GM12878 (cell line): ENCODE measurements at regions not wholly inside any gene's neighbourhood (a gene's known extent, or its start where the extent isn't known, plus 50 kb on each side); places are given as distances from the start of the nearest gene placed in this dataset.

Source experiments
- ATAC-seq: fragments of 200-7000 bp; cut with Tn5 transposase; 3 replicates; pipeline ENCODE4 v1.9.1; 2020; ENCODE audit warnings: mild to moderate bottlenecking, moderate library complexity
- BruUV-seq: library from RNA; stranded (reverse); fragments of 400-500 nt; replicated peaks from 2 replicates; lab custom pipeline; 2021; lab: Mats Ljungman, UMichigan
- CTCF ChIA-PET: fragments of 300-600 bp; sonication (Branson Sonifier 250); formaldehyde crosslinking; extraction: SDS; loops from one replicate; lab custom pipeline; 2021; ENCODE audit warnings: inconsistent platforms; lab: Yijun Ruan, JAX
- POLR2A ChIA-PET: fragments of 350-600 bp; formaldehyde crosslinking; extraction: SDS; loops from one replicate; lab custom pipeline; 2021; ENCODE audit warnings: inconsistent platforms; lab: Charles Lee
- RAD21 ChIA-PET: fragments of 300-600 bp; sonication (Branson Sonifier 250); formaldehyde crosslinking; loops from one replicate; lab custom pipeline; 2023; ENCODE audit warnings: antibody characterized with exemption; ENCODE audit not compliant: unreplicated experiment; lab: Charles Lee
- SMC1A ChIA-PET: fragments of 300-600 bp; sonication (Branson Sonifier 250); formaldehyde crosslinking; loops from one replicate; lab custom pipeline; 2023; ENCODE audit not compliant: unreplicated experiment, uncharacterized antibody; lab: Charles Lee
- DNase-seq: peaks from one replicate; pipeline ENCODE4 v3.0.0-alpha.2; 2011; ENCODE audit warnings: low read depth, low spot score
- FAIRE-seq: peaks from 3 replicates; lab custom pipeline; 2011; peaks lifted over from hg19 to GRCh38; lab: Jason Lieb, UNC
- H2AFZ ChIP-seq: 2 replicates; pipeline ENCODE4 v1.6.0; 2011; ENCODE audit warnings: low read depth, low read length, control low read depth; ENCODE audit not compliant: control insufficient read depth
- H3K27ac ChIP-seq: 2 replicates; pipeline ENCODE4 v1.5.1; 2011; ENCODE audit warnings: control low read depth; ENCODE audit not compliant: control insufficient read depth, insufficient read depth
- H3K27me3 ChIP-seq, 2 experiments: replicated peaks in 1 of 2; 2 replicates each; pipeline versions ENCODE4 v1.6.0 to v1.6.1; 2011; ENCODE audit warnings: low read length in 1 of 2; ENCODE audit not compliant: control insufficient read depth in 2 of 2, insufficient read depth in 2 of 2
- H3K36me3 ChIP-seq, 2 experiments: 2 replicates each; pipeline ENCODE4 v1.5.1; 2011; ENCODE audit warnings: low read length in 1 of 2; ENCODE audit not compliant: control insufficient read depth in 2 of 2, insufficient read depth in 2 of 2
- H3K4me1 ChIP-seq: 2 replicates; pipeline ENCODE4 v1.6.1; 2011; ENCODE audit warnings: mild to moderate bottlenecking, low read length, moderate library complexity, mixed read lengths; ENCODE audit not compliant: control insufficient read depth, insufficient read depth
- H3K4me2 ChIP-seq: 2 replicates; pipeline ENCODE4 v1.6.0; 2011; ENCODE audit warnings: control low read depth; ENCODE audit not compliant: control insufficient read depth, insufficient read depth
- H3K4me3 ChIP-seq: fragments of 200-600 bp; sonication (generic); 2 replicates; pipeline ENCODE4 v1.5.1; 2016
- H3K79me2 ChIP-seq: 2 replicates; pipeline ENCODE4 v1.6.0; 2011; ENCODE audit warnings: low read length; ENCODE audit not compliant: control insufficient read depth, insufficient read depth
- H3K9ac ChIP-seq: 2 replicates; pipeline ENCODE4 v1.8.0; 2011; ENCODE audit warnings: low read length, control low read depth, mixed read lengths; ENCODE audit not compliant: control insufficient read depth, insufficient read depth
- H3K9me3 ChIP-seq: replicated peaks from 3 replicates; pipeline ENCODE4 v1.5.1; 2011; ENCODE audit warnings: mild to moderate bottlenecking, low read length; ENCODE audit not compliant: control insufficient read depth, insufficient read depth
- H4K20me1 ChIP-seq: 2 replicates; pipeline ENCODE4 v1.6.0; 2011; ENCODE audit not compliant: control insufficient read depth, insufficient read depth
- BRCA1 ChIP-seq: IDR thresholded peaks from 2 replicates; pipeline ENCODE4 v1.6.1; 2011; ENCODE audit warnings: low read depth, low read length, improper control_type of control experiment
- CHD2 ChIP-seq: IDR thresholded peaks from 2 replicates; pipeline ENCODE4 v1.6.1; 2011; ENCODE audit warnings: low read depth, low read length, improper control_type of control experiment, borderline replicate concordance
- FOXK2 ChIP-seq: fragments of 450-650 bp; IDR thresholded peaks from 2 replicates; pipeline ENCODE4 v1.6.1; 2017; ENCODE audit warnings: mild to moderate bottlenecking, moderate library complexity
- GABPA ChIP-seq: IDR thresholded peaks from 2 replicates; pipeline ENCODE4 v1.6.1; 2014; ENCODE audit warnings: antibody characterized with exemption, low read depth, mild to moderate bottlenecking, inconsistent platforms
- KAT2A ChIP-seq: conservative IDR thresholded peaks from 2 replicates; pipeline ENCODE4 v1.6.1; 2011; ENCODE audit warnings: low read depth, low read length; ENCODE audit not compliant: control insufficient read depth
- MTA3 ChIP-seq: IDR thresholded peaks from 2 replicates; pipeline ENCODE4 v1.6.1; 2012; ENCODE audit warnings: low read length, inconsistent platforms, borderline replicate concordance
- NFYB ChIP-seq: IDR thresholded peaks from 2 replicates; pipeline ENCODE4 v1.6.1; 2011; ENCODE audit warnings: low read depth, mild to moderate bottlenecking, low read length, improper control_type of control experiment, moderate library complexity; ENCODE audit not compliant: insufficient read depth
- RB1 ChIP-seq: fragments of 450-650 bp; formaldehyde crosslinking; IDR thresholded peaks from 2 replicates; pipeline ENCODE4 v1.6.1; 2017; ENCODE audit warnings: mild to moderate bottlenecking, borderline replicate concordance
- RBBP5 ChIP-seq: fragments of 200-600 bp; sonication (generic); conservative IDR thresholded peaks from 2 replicates; pipeline ENCODE4 v1.6.1; 2016
- RELB ChIP-seq: fragments of 450-650 bp; IDR thresholded peaks from 2 replicates; pipeline ENCODE4 v1.6.1; 2017; ENCODE audit warnings: low read depth, mild to moderate bottlenecking, moderate library complexity
- SMAD5 ChIP-seq: IDR thresholded peaks from 2 replicates; pipeline ENCODE4 v1.6.1; 2016; ENCODE audit warnings: antibody characterized with exemption, low read depth
- STAT3 ChIP-seq: IDR thresholded peaks from 2 replicates; pipeline ENCODE4 v1.6.1; 2011; ENCODE audit warnings: low read depth, low read length, improper control_type of control experiment
- SUPT20H ChIP-seq: IDR thresholded peaks from 2 replicates; pipeline ENCODE4 v1.6.1; 2011; ENCODE audit warnings: low read depth, mild to moderate bottlenecking, low read length, moderate library complexity, borderline replicate concordance; ENCODE audit not compliant: control insufficient read depth
- TAF1 ChIP-seq: IDR thresholded peaks from 2 replicates; pipeline ENCODE4 v1.6.1; 2011; ENCODE audit warnings: mild to moderate bottlenecking, low read depth, low read length, borderline replicate concordance
- ZBTB33 ChIP-seq: fragments of 450-650 bp; IDR thresholded peaks from 2 replicates; pipeline ENCODE4 v1.6.1; 2017; ENCODE audit warnings: mild to moderate bottlenecking
- WGBS: methylation state at CpG from one replicate; pipeline ENCODE4 v1.1.6; 2016; ENCODE audit warnings: low lambda C conversion rate; ENCODE audit not compliant: insufficient replicate concordance, insufficient coverage; ENCODE audit errors: missing lambda C conversion rate; 5-methylcytosine and 5-hydroxymethylcytosine counted together
- in situ Hi-C: fragments of 300-500 bp; cut with MboI; formaldehyde crosslinking; loops from 9 replicates; pipeline ENCODE4 v1.14.3; 2018; ENCODE audit warnings: mixed read lengths
- intact Hi-C: fragments of 100-400 bp; cut with micrococcal nuclease; formaldehyde crosslinking; loops from one replicate; pipeline ENCODE4 v1.14.2; 2022; ENCODE audit not compliant: unreplicated experiment

- in situ Hi-C loops, result no loop called here
- no peaks in the 10 kb centered on the region for H3K79me2 ChIP-seq
- H4K20me1 ChIP-seq, result no peaks in the 10 kb centered on the region
- FAIRE-seq (no peak), ATAC-seq (no peak), DNase-seq (no peak)
- no peaks in the 10 kb centered on the region for H3K27me3 ChIP-seq
- intact Hi-C loops, result no loop called here
- TF ChIP-seq RELB, result no peak
- 30% methylated on average over 3 of the region's 3 CpGs for WGBS
- no peak overlapping the region for H3K9ac ChIP-seq
- BruUV-seq, result no TSS peak
- SMC1A ChIA-PET, result no interaction called here
- no peaks in the 10 kb centered on the region for H3K4me1 ChIP-seq
- no peak overlapping the region for H2AFZ ChIP-seq
- H3K4me2 ChIP-seq, result no peak overlapping the region
- CTCF ChIA-PET, result no interaction called here
- no peak overlapping the region for H3K27ac ChIP-seq
- no peaks in the 10 kb centered on the region for H3K36me3 ChIP-seq
- POLR2A ChIA-PET, result no interaction called here
- H3K9me3 ChIP-seq, result peaks cover 3% of the 10 kb centered on the region; the same call in 1 of the 3 replicates
- RAD21 ChIA-PET, result no interaction called here
- H3K4me3 ChIP-seq, result no peak overlapping the region
Measured at GRCh38 chr7:67923286-67923685, 926.7 kb downstream of the TYW1 start.

- SMC1A ChIA-PET, result interaction anchor here (0.5 kb wide), 1 partner anchor 17 kb away, joined by 3 read pairs; no protein-coding TSS in a partner anchor
- no TSS peak for BruUV-seq
- TF ChIP-seq BRCA1, result no peak
- no peak for TF ChIP-seq STAT3
- TF ChIP-seq RB1, result no peak
- no peak for TF ChIP-seq CHD2
- no peak for TF ChIP-seq RBBP5
- TF ChIP-seq GABPA, result no peak
- TF ChIP-seq ZBTB33, result no peak
- TF ChIP-seq MTA3, result no peak
- no peak for TF ChIP-seq TAF1
- TF ChIP-seq NFYB, result no peak
- no peak for TF ChIP-seq KAT2A
- no peak for TF ChIP-seq SUPT20H
- no peak for TF ChIP-seq FOXK2
- no peak for TF ChIP-seq SMAD5
Measured at GRCh38 chr7:67928141-67928540, 931.5 kb downstream of the TYW1 start.

More at GRCh38 chr7:67928141-67928540, 931.5 kb downstream of the TYW1 start:
- ChIA-PET CTCF (no interaction called here), RAD21 (no interaction called here), POLR2A (no interaction called here)
- intact Hi-C loops, result no loop called here
- ATAC-seq (no peak), FAIRE-seq (no peak), DNase-seq (no peak)
- in situ Hi-C loops, result no loop called here
- Histone ChIP-seq H3K9ac (no peak overlapping the region), H3K27me3 (no peaks in the 10 kb centered on the region), H3K27ac (no peak overlapping the region), H2AFZ (no peak overlapping the region), H3K9me3 (no peaks in the 10 kb centered on the region), H3K4me3 (no peak overlapping the region), H3K79me2 (no peaks in the 10 kb centered on the region), H4K20me1 (no peaks in the 10 kb centered on the region), H3K4me2 (no peak overlapping the region), H3K36me3 (no peaks in the 10 kb centered on the region), H3K4me1 (no peaks in the 10 kb centered on the region)
- WGBS, result 7% methylated on average over 5 of the region's 5 CpGs
